ENCODE measurements at regions not wholly inside any gene's neighbourhood (a gene's known extent, or its start where the extent isn't known, plus 50 kb on each side); places are given as distances from the start of the nearest gene placed in this dataset.

GRCh38 chr3:99016452-99016851 is 115.0 kb upstream of the DCBLD2 start:
- Histone ChIP-seq H3K79me2 (ENCODE audit: insufficient read depth, low read length) (no peaks in the 10 kb centered on the region), H3K4me2 (ENCODE audit: low read length) (no peak overlapping the region), H3K27ac (ENCODE audit: low read depth, low read length) (no peak overlapping the region), H3K4me1 (ENCODE audit: insufficient read depth, low read length) (no peaks in the 10 kb centered on the region), H3K9me3 (ENCODE audit: insufficient read depth, low read depth, low read length) (no peaks in the 10 kb centered on the region), H3K4me3 (ENCODE audit: insufficient read depth, low read depth, low read length) (no peak overlapping the region), H4K20me1 (ENCODE audit: insufficient read depth, low read length) (no peaks in the 10 kb centered on the region), H3K36me3 (ENCODE audit: insufficient read depth, low read length) (no peaks in the 10 kb centered on the region), H2AFZ (ENCODE audit: low read depth, low read length) (no peak overlapping the region), H3K27me3 (ENCODE audit: insufficient read depth, low read length) (no peaks in the 10 kb centered on the region), H3K9ac (ENCODE audit: low read length) (no peak overlapping the region)
- peaks cover 3% of the 10 kb centered on the region for H3K27me3 Mint-ChIP-seq (ENCODE audit: low read depth, unreplicated experiment)
- H3K4me3 Mint-ChIP-seq (ENCODE audit: unreplicated experiment) = no peak overlapping the region
- peaks cover 3% of the 10 kb centered on the region for H3K36me3 Mint-ChIP-seq (ENCODE audit: low read depth, unreplicated experiment)
- peaks cover 10% of the 10 kb centered on the region for H3K4me1 Mint-ChIP-seq (ENCODE audit: low read depth, unreplicated experiment)
- no peak overlapping the region for H3K27ac Mint-ChIP-seq (ENCODE audit: unreplicated experiment)
- H3K9me3 Mint-ChIP-seq (ENCODE audit: unreplicated experiment) = peaks cover 2% of the 10 kb centered on the region
- DNase-seq (ENCODE audit: low read depth) (no peak), FAIRE-seq (no peak)
- no peak for TF ChIP-seq EZH2 (IDR thresholded peaks at IDR 0.05; ENCODE audit: insufficient read depth, low read length)
- TF ChIP-seq, protein P1, sequence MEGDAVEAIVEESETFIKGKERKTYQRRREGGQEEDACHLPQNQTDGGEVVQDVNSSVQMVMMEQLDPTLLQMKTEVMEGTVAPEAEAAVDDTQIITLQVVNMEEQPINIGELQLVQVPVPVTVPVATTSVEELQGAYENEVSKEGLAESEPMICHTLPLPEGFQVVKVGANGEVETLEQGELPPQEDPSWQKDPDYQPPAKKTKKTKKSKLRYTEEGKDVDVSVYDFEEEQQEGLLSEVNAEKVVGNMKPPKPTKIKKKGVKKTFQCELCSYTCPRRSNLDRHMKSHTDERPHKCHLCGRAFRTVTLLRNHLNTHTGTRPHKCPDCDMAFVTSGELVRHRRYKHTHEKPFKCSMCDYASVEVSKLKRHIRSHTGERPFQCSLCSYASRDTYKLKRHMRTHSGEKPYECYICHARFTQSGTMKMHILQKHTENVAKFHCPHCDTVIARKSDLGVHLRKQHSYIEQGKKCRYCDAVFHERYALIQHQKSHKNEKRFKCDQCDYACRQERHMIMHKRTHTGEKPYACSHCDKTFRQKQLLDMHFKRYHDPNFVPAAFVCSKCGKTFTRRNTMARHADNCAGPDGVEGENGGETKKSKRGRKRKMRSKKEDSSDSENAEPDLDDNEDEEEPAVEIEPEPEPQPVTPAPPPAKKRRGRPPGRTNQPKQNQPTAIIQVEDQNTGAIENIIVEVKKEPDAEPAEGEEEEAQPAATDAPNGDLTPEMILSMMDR (IDR thresholded peaks at IDR 0.05; ENCODE audit: insufficient read depth, low read depth, low read length) = no peak

DNA sequence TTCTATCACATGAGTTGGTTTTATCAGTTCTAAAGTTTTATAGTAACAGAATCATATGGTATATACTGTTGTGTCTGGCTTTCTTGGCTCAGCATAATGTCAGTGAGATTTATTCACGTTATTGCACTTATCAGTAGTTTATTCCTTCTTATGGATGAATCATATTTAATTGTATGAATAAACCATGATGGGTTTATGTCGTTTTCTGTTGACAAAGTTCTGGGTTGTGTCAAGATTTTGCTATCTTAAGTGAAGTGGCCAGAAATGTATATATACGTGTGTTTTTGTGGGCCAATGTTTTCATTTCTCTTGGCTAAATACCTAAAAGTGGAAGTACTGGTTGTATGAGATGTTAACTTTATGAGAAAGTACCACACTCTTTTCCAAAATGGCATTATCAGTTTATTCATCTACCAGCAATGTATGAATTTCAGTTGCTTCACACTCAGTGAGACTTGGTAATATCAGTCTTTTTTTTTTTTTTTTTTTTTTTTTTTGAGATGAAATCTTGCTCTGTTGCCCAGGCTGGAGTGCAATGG is 112.4 kb upstream of the DCBLD2 start:
- H3K4me1 Mint-ChIP-seq (ENCODE audit: low read depth, unreplicated experiment) = peaks cover 10% of the 10 kb centered on the region
- H3K4me1 ChIP-seq (ENCODE audit: insufficient read depth, low read length) = no peaks in the 10 kb centered on the region
- H3K36me3 ChIP-seq (ENCODE audit: insufficient read depth, low read length) = no peaks in the 10 kb centered on the region
- no peaks in the 10 kb centered on the region for H3K79me2 ChIP-seq (ENCODE audit: insufficient read depth, low read length)
- FAIRE-seq (no peak), DNase-seq (ENCODE audit: low read depth) (no peak)
- peaks cover 3% of the 10 kb centered on the region for H3K36me3 Mint-ChIP-seq (ENCODE audit: low read depth, unreplicated experiment)
- no peak overlapping the region for H3K9ac ChIP-seq (ENCODE audit: low read length)
- no peak overlapping the region for H3K4me2 ChIP-seq (ENCODE audit: low read length)
- H3K27me3 ChIP-seq (ENCODE audit: insufficient read depth, low read length) = no peaks in the 10 kb centered on the region
- H3K27me3 Mint-ChIP-seq (ENCODE audit: low read depth, unreplicated experiment) = peaks cover 3% of the 10 kb centered on the region
- H3K27ac Mint-ChIP-seq (ENCODE audit: unreplicated experiment) = no peak overlapping the region
- no peak overlapping the region for H3K4me3 Mint-ChIP-seq (ENCODE audit: unreplicated experiment)
- no peaks in the 10 kb centered on the region for H3K9me3 ChIP-seq (ENCODE audit: insufficient read depth, low read depth, low read length)
- no peaks in the 10 kb centered on the region for H4K20me1 ChIP-seq (ENCODE audit: insufficient read depth, low read length)
- TF ChIP-seq EZH2 (IDR thresholded peaks at IDR 0.05; ENCODE audit: insufficient read depth, low read length) = no peak
- TF ChIP-seq, protein P1 (IDR thresholded peaks at IDR 0.05; ENCODE audit: insufficient read depth, low read depth, low read length) = no peak
- H3K27ac ChIP-seq (ENCODE audit: low read depth, low read length) = no peak overlapping the region
- peaks cover 2% of the 10 kb centered on the region for H3K9me3 Mint-ChIP-seq (ENCODE audit: unreplicated experiment)
- H3K4me3 ChIP-seq (ENCODE audit: insufficient read depth, low read depth, low read length) = no peak overlapping the region
- no peak overlapping the region for H2AFZ ChIP-seq (ENCODE audit: low read depth, low read length)

- Histone ChIP-seq H3K9me3 (ENCODE audit: insufficient read depth, low read depth, low read length) (no peaks in the 10 kb centered on the region), H3K27ac (ENCODE audit: low read depth, low read length) (no peak overlapping the region), H3K79me2 (ENCODE audit: insufficient read depth, low read length) (no peaks in the 10 kb centered on the region), H3K4me2 (ENCODE audit: low read length) (no peak overlapping the region), H4K20me1 (ENCODE audit: insufficient read depth, low read length) (no peaks in the 10 kb centered on the region), H3K4me1 (ENCODE audit: insufficient read depth, low read length) (no peaks in the 10 kb centered on the region), H3K9ac (ENCODE audit: low read length) (no peak overlapping the region), H3K36me3 (ENCODE audit: insufficient read depth, low read length) (no peaks in the 10 kb centered on the region), H3K4me3 (ENCODE audit: insufficient read depth, low read depth, low read length) (no peak overlapping the region), H2AFZ (ENCODE audit: low read depth, low read length) (no peak overlapping the region), H3K27me3 (ENCODE audit: insufficient read depth, low read length) (no peaks in the 10 kb centered on the region)
- no peak overlapping the region for H3K4me3 Mint-ChIP-seq (ENCODE audit: unreplicated experiment)
- no peak overlapping the region for H3K27ac Mint-ChIP-seq (ENCODE audit: unreplicated experiment)
- peaks cover 3% of the 10 kb centered on the region for H3K27me3 Mint-ChIP-seq (ENCODE audit: low read depth, unreplicated experiment)
- peaks cover 10% of the 10 kb centered on the region for H3K4me1 Mint-ChIP-seq (ENCODE audit: low read depth, unreplicated experiment)
- FAIRE-seq = no peak
- TF ChIP-seq, protein P1 (IDR thresholded peaks at IDR 0.05; ENCODE audit: insufficient read depth, low read depth, low read length) = no peak
- no peak for TF ChIP-seq EZH2 (IDR thresholded peaks at IDR 0.05; ENCODE audit: insufficient read depth, low read length)
- H3K9me3 Mint-ChIP-seq (ENCODE audit: unreplicated experiment) = peaks cover 2% of the 10 kb centered on the region
- no peak for DNase-seq (ENCODE audit: low read depth)
- peaks cover 3% of the 10 kb centered on the region for H3K36me3 Mint-ChIP-seq (ENCODE audit: low read depth, unreplicated experiment)
Observed at GRCh38 chr3:99013077-99013476, 111.6 kb upstream of the DCBLD2 start.
